ENCODE measurements at regions not wholly inside any gene's neighbourhood (a gene's known extent, or its start where the extent isn't known, plus 50 kb on each side); places are given as distances from the start of the nearest gene placed in this dataset.

DNA sequence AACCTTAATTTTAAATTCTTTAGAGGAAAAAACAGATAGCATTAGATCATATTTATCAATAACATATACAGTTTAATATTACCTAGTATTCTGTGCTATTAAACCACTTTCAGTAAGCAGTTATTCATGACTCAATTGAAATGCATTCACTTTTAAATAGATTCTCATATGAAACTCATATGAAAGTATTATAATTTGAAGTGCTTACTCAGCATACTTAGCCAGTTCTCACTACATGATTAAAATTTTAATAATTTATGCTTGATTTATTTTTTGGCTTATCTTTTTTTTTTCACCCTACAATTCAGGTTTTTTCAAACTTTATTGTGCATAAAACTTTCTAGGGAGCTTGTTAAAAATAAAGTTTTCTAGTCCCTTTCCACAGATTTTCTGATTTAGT lies 694.9 kb upstream of the CDH9 start:
- H3K27ac ChIP-seq = no peak overlapping the region

DNA sequence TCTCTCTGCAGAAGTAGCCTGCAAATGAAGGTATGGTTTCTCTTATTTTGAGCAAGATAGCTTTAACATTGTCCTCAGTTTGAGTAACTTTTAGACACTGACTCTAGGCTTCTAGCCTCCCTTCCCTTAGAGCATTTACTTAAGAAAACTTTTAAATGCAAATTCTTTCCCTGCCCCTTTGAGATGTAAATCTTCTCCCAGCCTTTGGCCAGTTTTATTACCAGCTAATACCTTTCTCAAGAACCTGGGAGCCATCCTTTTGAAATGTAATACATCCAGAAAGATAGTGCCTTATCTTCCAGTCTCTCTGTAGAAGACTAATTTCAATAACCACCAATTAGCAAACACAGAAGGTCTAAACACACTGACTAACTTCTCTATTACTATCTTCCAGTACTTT lies 688.9 kb upstream of the CDH9 start:
- no peak overlapping the region for H3K27ac ChIP-seq
- TF ChIP-seq, protein P1, sequence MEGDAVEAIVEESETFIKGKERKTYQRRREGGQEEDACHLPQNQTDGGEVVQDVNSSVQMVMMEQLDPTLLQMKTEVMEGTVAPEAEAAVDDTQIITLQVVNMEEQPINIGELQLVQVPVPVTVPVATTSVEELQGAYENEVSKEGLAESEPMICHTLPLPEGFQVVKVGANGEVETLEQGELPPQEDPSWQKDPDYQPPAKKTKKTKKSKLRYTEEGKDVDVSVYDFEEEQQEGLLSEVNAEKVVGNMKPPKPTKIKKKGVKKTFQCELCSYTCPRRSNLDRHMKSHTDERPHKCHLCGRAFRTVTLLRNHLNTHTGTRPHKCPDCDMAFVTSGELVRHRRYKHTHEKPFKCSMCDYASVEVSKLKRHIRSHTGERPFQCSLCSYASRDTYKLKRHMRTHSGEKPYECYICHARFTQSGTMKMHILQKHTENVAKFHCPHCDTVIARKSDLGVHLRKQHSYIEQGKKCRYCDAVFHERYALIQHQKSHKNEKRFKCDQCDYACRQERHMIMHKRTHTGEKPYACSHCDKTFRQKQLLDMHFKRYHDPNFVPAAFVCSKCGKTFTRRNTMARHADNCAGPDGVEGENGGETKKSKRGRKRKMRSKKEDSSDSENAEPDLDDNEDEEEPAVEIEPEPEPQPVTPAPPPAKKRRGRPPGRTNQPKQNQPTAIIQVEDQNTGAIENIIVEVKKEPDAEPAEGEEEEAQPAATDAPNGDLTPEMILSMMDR (IDR thresholded peaks at IDR 0.05) = no peak
- TF ChIP-seq ZFX (IDR thresholded peaks at IDR 0.05; ENCODE audit: borderline replicate concordance) = no peak

More for the DNA sequence above, 694.9 kb upstream of the CDH9 start:
- TF ChIP-seq, protein P1 (IDR thresholded peaks at IDR 0.05) = no peak
- no peak for TF ChIP-seq ZFX (IDR thresholded peaks at IDR 0.05; ENCODE audit: borderline replicate concordance)

DNA sequence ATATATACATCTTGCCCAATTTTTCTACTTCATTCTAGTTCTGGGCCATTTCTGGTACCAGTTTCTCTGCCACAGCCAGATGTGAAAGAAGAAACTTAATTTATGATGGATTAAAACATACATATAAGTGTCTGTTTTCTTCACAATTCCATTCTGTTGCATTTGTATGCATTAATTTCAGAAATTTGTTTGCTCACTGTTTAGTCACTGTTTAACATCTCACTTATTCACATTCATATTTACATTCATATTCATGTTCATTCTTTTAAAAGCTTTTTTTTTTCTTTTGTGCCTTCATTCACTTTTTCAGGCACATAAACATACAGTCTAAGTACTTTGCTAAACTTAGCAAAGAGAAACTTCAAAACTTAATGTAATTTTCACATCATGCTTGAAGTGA lies 684.0 kb upstream of the CDH9 start:
- no peak overlapping the region for H3K27ac ChIP-seq
- TF ChIP-seq, protein P1 (IDR thresholded peaks at IDR 0.05) = no peak
- no peak for TF ChIP-seq ZFX (IDR thresholded peaks at IDR 0.05; ENCODE audit: borderline replicate concordance)

DNA sequence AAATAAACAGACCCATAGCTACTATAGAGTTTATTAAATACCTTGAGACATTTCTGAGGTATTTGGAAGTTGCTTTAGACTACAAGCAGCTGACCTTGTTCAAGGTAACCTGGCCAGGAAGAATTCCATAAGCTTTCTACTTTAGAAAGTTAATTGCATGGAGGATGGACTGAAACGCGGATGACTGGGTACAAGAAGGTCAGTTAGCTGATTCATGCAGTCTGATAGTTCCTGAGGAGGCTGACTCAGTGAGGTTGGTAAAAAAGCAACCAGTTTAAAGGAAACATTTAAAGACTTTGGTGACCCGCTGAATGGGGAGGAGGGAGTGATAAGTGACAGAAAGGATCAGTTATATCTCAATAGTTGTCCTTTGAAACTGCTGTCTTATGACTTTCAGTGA lies 670.1 kb upstream of the CDH9 start:
- TF ChIP-seq, protein P1 (IDR thresholded peaks at IDR 0.05) = no peak
- no peak for TF ChIP-seq ZFX (IDR thresholded peaks at IDR 0.05; ENCODE audit: borderline replicate concordance)
- H3K27ac ChIP-seq = no peak overlapping the region

GRCh38 chr5:27706832-27707231 lies 668.4 kb upstream of the CDH9 start:
- H3K27ac ChIP-seq = no peak overlapping the region
- no peak for TF ChIP-seq ZFX (IDR thresholded peaks at IDR 0.05; ENCODE audit: borderline replicate concordance)
- TF ChIP-seq, protein P1 (IDR thresholded peaks at IDR 0.05) = no peak

DNA sequence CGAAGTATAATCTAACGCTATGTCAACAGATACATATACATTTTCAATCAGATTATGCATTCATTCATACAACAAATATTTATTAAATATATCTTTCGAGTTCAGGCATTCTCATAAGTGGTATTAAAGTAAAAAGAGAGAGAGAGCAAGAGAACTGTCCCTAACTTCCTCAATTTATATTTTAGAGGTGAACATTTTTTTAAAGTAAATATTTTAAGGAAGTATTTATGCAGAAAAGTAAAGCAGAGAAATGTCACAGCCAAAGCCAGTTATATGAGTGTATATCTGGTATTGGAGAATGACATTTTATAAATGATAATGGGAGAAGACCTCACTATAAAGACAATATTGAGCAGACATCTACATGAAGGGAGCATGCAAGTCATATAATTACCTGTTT lies 667.3 kb upstream of the CDH9 start:
- H3K27ac ChIP-seq = no peak overlapping the region
- TF ChIP-seq, protein P1 (IDR thresholded peaks at IDR 0.05) = no peak
- no peak for TF ChIP-seq ZFX (IDR thresholded peaks at IDR 0.05; ENCODE audit: borderline replicate concordance)

DNA sequence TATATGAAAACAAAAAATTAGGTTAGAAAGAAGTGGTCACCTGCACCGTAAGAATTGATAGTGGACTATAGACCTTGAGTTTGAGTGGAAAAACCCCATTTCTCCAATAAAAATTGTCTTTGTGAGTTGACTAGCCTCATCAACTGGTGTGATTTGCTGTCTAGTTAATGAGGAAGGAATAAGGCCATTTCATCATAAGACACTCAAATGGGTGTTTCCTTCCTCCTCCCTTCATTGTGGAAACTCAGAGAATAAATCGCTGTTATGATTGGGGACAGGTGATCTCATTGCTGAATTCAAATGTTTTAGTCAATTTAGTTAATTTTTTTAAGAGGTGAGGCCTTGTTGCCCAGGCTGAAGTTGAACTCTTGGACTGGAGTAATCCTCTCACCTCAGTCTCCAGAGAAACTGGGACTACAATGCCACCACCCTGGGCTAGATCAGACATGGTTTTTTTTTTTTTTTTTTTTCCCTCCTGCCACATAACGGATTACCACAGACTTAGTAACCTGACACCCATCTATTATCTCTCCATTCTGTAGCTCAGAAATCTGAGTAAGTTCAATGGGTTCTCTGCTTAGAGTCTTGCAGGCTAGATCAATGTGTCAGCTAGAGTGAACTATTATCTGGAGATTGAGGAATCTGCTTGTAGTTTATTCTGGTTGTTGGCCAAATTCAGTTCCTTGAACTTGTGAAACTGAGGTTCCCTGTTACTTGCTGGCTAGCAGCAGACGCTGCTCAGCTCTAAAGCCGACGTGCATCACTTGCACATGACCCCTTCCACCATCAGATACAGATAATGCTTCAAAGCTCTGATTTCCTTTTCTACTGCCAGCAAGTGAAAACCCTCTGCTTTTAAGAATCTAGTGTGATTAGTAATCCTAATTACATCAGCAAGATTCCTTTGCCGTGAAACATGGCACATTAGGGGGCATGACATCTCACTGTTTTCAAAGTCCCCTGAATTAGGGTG lies 663.8 kb upstream of the CDH9 start:
- H3K27ac ChIP-seq = no peak overlapping the region
- TF ChIP-seq, protein P1 (IDR thresholded peaks at IDR 0.05) = no peak
- no peak for TF ChIP-seq ZFX (IDR thresholded peaks at IDR 0.05; ENCODE audit: borderline replicate concordance)
